HEK293 (cell line): ENCODE measurements at regions not wholly inside any gene's neighbourhood (a gene's known extent, or its start where the extent isn't known, plus 50 kb on each side); places are given as distances from the start of the nearest gene placed in this dataset.

Experiments
- CTCF ChIA-PET: fragments of 350-600 bp; formaldehyde crosslinking; extraction: SDS; loops from one replicate; lab custom pipeline; 2021; ENCODE audit warnings: antibody characterized with exemption; lab: Yijun Ruan, JAX
- POLR2A ChIA-PET: fragments of 300-600 bp; formaldehyde crosslinking; extraction: SDS; loops from one replicate; lab custom pipeline; 2020; ENCODE audit warnings: antibody characterized with exemption, inconsistent platforms; lab: Yijun Ruan, JAX
- H3K27ac ChIP-seq: fragments of 200-500 bp; sonication (Bioruptor generic); 2 replicates; pipeline ENCODE4 v1.5.1; 2014; ENCODE audit warnings: low read depth, low read length, control low read depth, inconsistent platforms; ENCODE audit errors: extremely low read depth
- H3K36me3 ChIP-seq, 2 experiments: fragments of 200-500 bp in 1 of 2; sonication (Bioruptor generic) in 1 of 2; 1 replicate in 1 of 2; 2 replicates in 1 of 2; pipeline ENCODE4 v1.5.1; 2014 to 2017; ENCODE audit warnings: inconsistent platforms in 2 of 2, low read length in 2 of 2; ENCODE audit not compliant: control insufficient read depth in 2 of 2, insufficient read depth in 1 of 2
- H3K4me1 ChIP-seq: fragments of 200-500 bp; sonication (Bioruptor generic); 2 replicates; pipeline ENCODE4 v1.5.1; 2014; ENCODE audit warnings: mild to moderate bottlenecking, low read length, inconsistent platforms; ENCODE audit not compliant: control insufficient read depth, insufficient read depth
- H3K4me3 ChIP-seq: 2 replicates; pipeline ENCODE4 v1.5.1; 2011; ENCODE audit warnings: low read depth, mild to moderate bottlenecking, control low read depth, low read length, moderate library complexity
- H3K9me3 ChIP-seq: fragments of 200-500 bp; sonication (Bioruptor generic); 2 replicates; pipeline ENCODE4 v1.5.1; 2014; ENCODE audit warnings: low read depth, low read length, inconsistent platforms; ENCODE audit not compliant: control insufficient read depth, insufficient read depth
- FEZF1 ChIP-seq: fragments of 450-650 bp; formaldehyde crosslinking; IDR thresholded peaks from 2 replicates; pipeline ENCODE4 v1.5.1; 2016; ENCODE audit warnings: missing biosample characterization, missing genetic modification characterization
- HOXA7 ChIP-seq: sonication (generic); formaldehyde crosslinking; IDR thresholded peaks from 2 replicates; pipeline ENCODE4 v1.8.1; 2022; ENCODE audit warnings: missing genetic modification reagents, borderline replicate concordance
- HOXC10 ChIP-seq: sonication (generic); formaldehyde crosslinking; IDR thresholded peaks from 2 replicates; pipeline ENCODE4 v1.8.1; 2023; ENCODE audit warnings: mild to moderate bottlenecking, missing genetic modification reagents
- MZF1 ChIP-seq: fragments of 450-650 bp; formaldehyde crosslinking; IDR thresholded peaks from 2 replicates; pipeline ENCODE4 v1.5.1; 2017; ENCODE audit warnings: missing biosample characterization, missing genetic modification characterization, borderline replicate concordance
- SETDB1 ChIP-seq: IDR thresholded peaks from one replicate; pipeline ENCODE4 v1.6.1; 2017; ENCODE audit warnings: mild to moderate bottlenecking, low read length, moderate library complexity, mixed read lengths; ENCODE audit not compliant: insufficient read length
- YY2 ChIP-seq: fragments of 450-650 bp; formaldehyde crosslinking; IDR thresholded peaks from 2 replicates; pipeline ENCODE4 v1.5.1; 2016; ENCODE audit warnings: missing biosample characterization, missing genetic modification characterization
- ZNF138 ChIP-seq: fragments of 450-650 bp; formaldehyde crosslinking; IDR thresholded peaks from 2 replicates; pipeline ENCODE4 v1.5.1; 2016; ENCODE audit warnings: missing biosample characterization, missing genetic modification characterization, borderline replicate concordance
- ZNF157 ChIP-seq: fragments of 450-650 bp; formaldehyde crosslinking; IDR thresholded peaks from 2 replicates; pipeline ENCODE4 v1.5.1; 2016; ENCODE audit warnings: missing biosample characterization, missing genetic modification characterization
- ZNF19 ChIP-seq: fragments of 450-650 bp; formaldehyde crosslinking; IDR thresholded peaks from 2 replicates; pipeline ENCODE4; 2016; ENCODE audit warnings: missing biosample characterization, missing genetic modification characterization, low read depth
- ZNF202 ChIP-seq: fragments of 450-650 bp; formaldehyde crosslinking; IDR thresholded peaks from 2 replicates; pipeline ENCODE4 v1.5.1; 2016; ENCODE audit warnings: missing biosample characterization, missing genetic modification characterization, borderline replicate concordance
- ZNF214 ChIP-seq: fragments of 450-650 bp; formaldehyde crosslinking; IDR thresholded peaks from 2 replicates; pipeline ENCODE4 v1.5.1; 2017; ENCODE audit warnings: missing biosample characterization, mild to moderate bottlenecking, missing genetic modification characterization, borderline replicate concordance
- ZNF23 ChIP-seq: fragments of 450-650 bp; formaldehyde crosslinking; IDR thresholded peaks from 2 replicates; pipeline ENCODE4 v1.5.1; 2016; ENCODE audit warnings: missing biosample characterization, missing genetic modification characterization, borderline replicate concordance
- ZNF248 ChIP-seq: fragments of 450-650 bp; formaldehyde crosslinking; IDR thresholded peaks from 2 replicates; pipeline ENCODE4 v1.5.1; 2017; ENCODE audit warnings: missing biosample characterization, missing genetic modification characterization
- ZNF292 ChIP-seq: fragments of 450-650 bp; formaldehyde crosslinking; IDR thresholded peaks from 2 replicates; pipeline ENCODE4 v1.5.1; 2016; ENCODE audit warnings: low read depth, missing biosample characterization, missing genetic modification characterization, borderline replicate concordance
- ZNF37A ChIP-seq: fragments of 450-650 bp; IDR thresholded peaks from 2 replicates; pipeline ENCODE4 v1.5.1; 2018; ENCODE audit warnings: missing biosample characterization, missing genetic modification characterization
- ZNF423 ChIP-seq: fragments of 450-650 bp; formaldehyde crosslinking; IDR thresholded peaks from 2 replicates; pipeline ENCODE4 v1.5.1; 2016; ENCODE audit warnings: missing biosample characterization, missing genetic modification characterization
- ZNF561 ChIP-seq: fragments of 450-650 bp; IDR thresholded peaks from 2 replicates; pipeline ENCODE4 v1.5.1; 2018; ENCODE audit warnings: missing biosample characterization, missing genetic modification characterization, borderline replicate concordance
- ZNF571 ChIP-seq: fragments of 450-650 bp; formaldehyde crosslinking; IDR thresholded peaks from 2 replicates; pipeline ENCODE4 v1.5.0; 2017; ENCODE audit warnings: missing biosample characterization, missing genetic modification characterization
- ZNF585B ChIP-seq: fragments of 450-650 bp; formaldehyde crosslinking; IDR thresholded peaks from 2 replicates; pipeline ENCODE4 v1.5.1; 2016; ENCODE audit warnings: missing biosample characterization, missing genetic modification characterization
- ZNF600 ChIP-seq: fragments of 450-650 bp; formaldehyde crosslinking; IDR thresholded peaks from 2 replicates; pipeline ENCODE4 v1.5.1; 2016; ENCODE audit warnings: missing biosample characterization, missing genetic modification characterization
- ZNF624 ChIP-seq: fragments of 450-650 bp; formaldehyde crosslinking; IDR thresholded peaks from 2 replicates; pipeline ENCODE4 v1.5.1; 2017; ENCODE audit warnings: missing biosample characterization, missing genetic modification characterization
- ZNF792 ChIP-seq: fragments of 450-650 bp; formaldehyde crosslinking; IDR thresholded peaks from 2 replicates; pipeline ENCODE4 v1.5.1; 2016; ENCODE audit warnings: missing biosample characterization, missing genetic modification characterization
- ZNF830 ChIP-seq: fragments of 450-650 bp; IDR thresholded peaks from 2 replicates; pipeline ENCODE4 v1.5.0; 2018; ENCODE audit warnings: missing biosample characterization, missing genetic modification characterization, low read depth, mild to moderate bottlenecking, moderate library complexity
- ZSCAN23 ChIP-seq: fragments of 450-650 bp; formaldehyde crosslinking; IDR thresholded peaks from 2 replicates; pipeline ENCODE4 v1.5.1; 2016; ENCODE audit warnings: missing biosample characterization, missing genetic modification characterization
- TF ChIP-seq, protein P1 (sequence below): fragments of 450-650 bp; formaldehyde crosslinking; conservative IDR thresholded peaks from 2 replicates; pipeline ENCODE4 v1.5.1; 2016; ENCODE audit warnings: low read depth, missing biosample characterization, missing genetic modification characterization
- TF ChIP-seq, protein P2 (sequence below): fragments of 450-650 bp; formaldehyde crosslinking; IDR thresholded peaks from 2 replicates; pipeline ENCODE4 v1.5.1; 2016; ENCODE audit warnings: missing biosample characterization, missing genetic modification characterization
- TF ChIP-seq, protein P3 (sequence below): fragments of 450-650 bp; formaldehyde crosslinking; IDR thresholded peaks from 2 replicates; pipeline ENCODE4 v1.5.1; 2016; ENCODE audit warnings: missing biosample characterization, missing genetic modification characterization

DNA sequence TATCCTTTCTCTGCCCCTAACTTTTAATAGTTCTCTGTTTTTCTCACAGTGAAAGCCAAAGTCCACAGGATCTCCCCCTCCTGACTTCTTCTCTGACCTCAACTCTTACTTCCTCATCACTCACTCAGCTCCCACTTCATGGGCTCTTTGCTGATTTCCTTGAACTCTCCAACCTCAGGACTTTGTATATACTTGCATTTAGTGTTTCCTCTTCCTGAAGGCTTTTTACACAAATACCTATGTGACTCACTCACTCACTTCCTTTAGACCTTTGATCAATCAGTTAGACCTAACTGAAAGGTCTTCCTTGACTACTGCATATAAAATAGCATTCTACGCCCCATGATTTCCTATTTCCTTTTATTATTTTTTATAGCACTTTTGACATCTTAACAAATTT, 233.1 kb upstream of the MEX3C start (continued):
- TF ChIP-seq, protein P1, sequence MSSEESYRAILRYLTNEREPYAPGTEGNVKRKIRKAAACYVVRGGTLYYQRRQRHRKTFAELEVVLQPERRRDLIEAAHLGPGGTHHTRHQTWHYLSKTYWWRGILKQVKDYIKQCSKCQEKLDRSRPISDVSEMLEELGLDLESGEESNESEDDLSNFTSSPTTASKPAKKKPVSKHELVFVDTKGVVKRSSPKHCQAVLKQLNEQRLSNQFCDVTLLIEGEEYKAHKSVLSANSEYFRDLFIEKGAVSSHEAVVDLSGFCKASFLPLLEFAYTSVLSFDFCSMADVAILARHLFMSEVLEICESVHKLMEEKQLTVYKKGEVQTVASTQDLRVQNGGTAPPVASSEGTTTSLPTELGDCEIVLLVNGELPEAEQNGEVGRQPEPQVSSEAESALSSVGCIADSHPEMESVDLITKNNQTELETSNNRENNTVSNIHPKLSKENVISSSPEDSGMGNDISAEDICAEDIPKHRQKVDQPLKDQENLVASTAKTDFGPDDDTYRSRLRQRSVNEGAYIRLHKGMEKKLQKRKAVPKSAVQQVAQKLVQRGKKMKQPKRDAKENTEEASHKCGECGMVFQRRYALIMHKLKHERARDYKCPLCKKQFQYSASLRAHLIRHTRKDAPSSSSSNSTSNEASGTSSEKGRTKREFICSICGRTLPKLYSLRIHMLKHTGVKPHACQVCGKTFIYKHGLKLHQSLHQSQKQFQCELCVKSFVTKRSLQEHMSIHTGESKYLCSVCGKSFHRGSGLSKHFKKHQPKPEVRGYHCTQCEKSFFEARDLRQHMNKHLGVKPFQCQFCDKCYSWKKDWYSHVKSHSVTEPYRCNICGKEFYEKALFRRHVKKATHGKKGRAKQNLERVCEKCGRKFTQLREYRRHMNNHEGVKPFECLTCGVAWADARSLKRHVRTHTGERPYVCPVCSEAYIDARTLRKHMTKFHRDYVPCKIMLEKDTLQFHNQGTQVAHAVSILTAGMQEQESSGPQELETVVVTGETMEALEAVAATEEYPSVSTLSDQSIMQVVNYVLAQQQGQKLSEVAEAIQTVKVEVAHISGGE (tag by site-specific recombination) = no peak
- TF ChIP-seq ZNF202 (tag by site-specific recombination) (no peak), ZNF571 (tag by site-specific recombination) (no peak), FEZF1 (no peak), ZNF292 (tag by site-specific recombination) (no peak), ZNF214 (tag by site-specific recombination) (no peak), ZNF37A (tag by site-specific recombination) (no peak), YY2 (no peak), ZNF830 (tag by site-specific recombination) (no peak), ZNF624 (tag by site-specific recombination) (no peak), HOXC10 (no peak), ZNF423 (tag by site-specific recombination) (no peak), ZNF19 (tag by site-specific recombination) (no peak)
- TF ChIP-seq, protein P2, sequence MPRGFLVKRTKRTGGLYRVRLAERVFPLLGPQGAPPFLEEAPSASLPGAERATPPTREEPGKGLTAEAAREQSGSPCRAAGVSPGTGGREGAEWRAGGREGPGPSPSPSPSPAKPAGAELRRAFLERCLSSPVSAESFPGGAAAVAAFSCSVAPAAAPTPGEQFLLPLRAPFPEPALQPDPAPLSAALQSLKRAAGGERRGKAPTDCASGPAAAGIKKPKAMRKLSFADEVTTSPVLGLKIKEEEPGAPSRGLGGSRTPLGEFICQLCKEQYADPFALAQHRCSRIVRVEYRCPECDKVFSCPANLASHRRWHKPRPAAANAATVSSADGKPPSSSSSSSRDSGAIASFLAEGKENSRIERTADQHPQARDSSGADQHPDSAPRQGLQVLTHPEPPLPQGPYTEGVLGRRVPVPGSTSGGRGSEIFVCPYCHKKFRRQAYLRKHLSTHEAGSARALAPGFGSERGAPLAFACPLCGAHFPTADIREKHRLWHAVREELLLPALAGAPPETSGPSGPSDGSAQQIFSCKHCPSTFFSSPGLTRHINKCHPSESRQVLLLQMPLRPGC = no peak

DNA sequence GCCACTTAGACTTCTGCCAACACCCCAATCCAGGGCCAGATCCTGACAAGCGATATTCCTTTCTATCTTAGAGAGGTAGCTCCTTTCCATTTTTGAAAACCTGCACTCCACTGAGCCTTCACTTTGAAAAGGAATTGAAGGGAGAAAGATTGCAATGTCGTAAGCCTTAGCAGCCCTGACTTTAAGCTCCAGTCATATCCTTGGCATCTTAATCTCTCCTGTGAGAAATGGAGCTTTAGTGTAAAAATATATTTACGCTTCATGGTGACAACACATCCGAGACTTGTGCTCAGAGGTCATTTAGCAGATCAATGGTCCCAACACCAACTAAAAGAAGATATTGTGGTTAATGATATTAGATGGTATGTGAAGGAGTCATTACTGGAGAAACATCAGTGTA, 235.8 kb upstream of the MEX3C start:
- H3K4me1 ChIP-seq = peaks cover 2% of the 10 kb centered on the region; the same call in 1 of the 2 replicates
- no peak for TF ChIP-seq HOXA7 (CRISPR knock-in tag)
- TF ChIP-seq ZNF585B = no peak
- TF ChIP-seq ZNF248 (tag by site-specific recombination) = no peak
- no peak for TF ChIP-seq ZNF157 (tag by site-specific recombination)
- TF ChIP-seq ZNF292 (tag by site-specific recombination) = no peak
- no peak for TF ChIP-seq ZNF792 (tag by site-specific recombination)
- TF ChIP-seq ZNF138 = no peak
- no peak for TF ChIP-seq MZF1 (tag by site-specific recombination)
- no peak for TF ChIP-seq ZSCAN23 (tag by site-specific recombination)
- TF ChIP-seq, protein P3, sequence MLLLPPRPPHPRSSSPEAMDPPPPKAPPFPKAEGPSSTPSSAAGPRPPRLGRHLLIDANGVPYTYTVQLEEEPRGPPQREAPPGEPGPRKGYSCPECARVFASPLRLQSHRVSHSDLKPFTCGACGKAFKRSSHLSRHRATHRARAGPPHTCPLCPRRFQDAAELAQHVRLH (tag by site-specific recombination) = no peak
- TF ChIP-seq ZNF23 (tag by site-specific recombination) = no peak
- TF ChIP-seq ZNF600 (tag by site-specific recombination) = no peak
- TF ChIP-seq ZNF561 (tag by site-specific recombination) = no peak
- TF ChIP-seq SETDB1 = no peak
- TF ChIP-seq, all 188 proteins: peak for 0
- Histone ChIP-seq H3K36me3 (no peaks in the 10 kb centered on the region), H3K9me3 (no peaks in the 10 kb centered on the region), H3K4me3 (no peak overlapping the region), H3K27ac (no peak overlapping the region)
- POLR2A ChIA-PET = no interaction called here
- CTCF ChIA-PET = interaction anchor here (0.6 to 1.0 kb wide), 2 partner anchors 49 to 155 kb away, joined by 5 read pairs; no protein-coding TSS in a partner anchor
